PC-3 (cell line): ENCODE measurements at regions not wholly inside any gene's neighbourhood (a gene's known extent, or its start where the extent isn't known, plus 50 kb on each side); places are given as distances from the start of the nearest gene placed in this dataset.

Experiments
- CTCF ChIP-seq: fragments of 300-600 bp; sonication (generic); conservative IDR thresholded peaks from 2 replicates; pipeline ENCODE4 v1.5.1; 2017; ENCODE audit warnings: antibody characterized with exemption, low read depth, mild to moderate bottlenecking, low read length
- EZH2 ChIP-seq: fragments of 300-600 bp; sonication (generic); IDR thresholded peaks from one replicate; pipeline ENCODE4 v1.6.1; 2017; ENCODE audit warnings: antibody characterized with exemption, mild to moderate bottlenecking, low read length; ENCODE audit not compliant: unreplicated experiment

- TF ChIP-seq CTCF, result no peak
- no peak for TF ChIP-seq EZH2
Measured at GRCh38 chr3:137111497-137111896, 153.7 kb downstream of the IL20RB start.
